NT2/D1 (cell line): ENCODE measurements at regions not wholly inside any gene's neighbourhood (a gene's known extent, or its start where the extent isn't known, plus 50 kb on each side); places are given as distances from the start of the nearest gene placed in this dataset.

ENCODE experiments used
- SUZ12 ChIP-seq: IDR thresholded peaks from 2 replicates; pipeline ENCODE4 v1.6.1; 2011; ENCODE audit not compliant: insufficient read length, insufficient read depth; ENCODE audit errors: extremely low read depth
- YY1 ChIP-seq: IDR thresholded peaks from 2 replicates; pipeline ENCODE4 v1.6.1; 2011; ENCODE audit not compliant: insufficient read length, insufficient read depth
- ZNF274 ChIP-seq: IDR thresholded peaks from 2 replicates; pipeline ENCODE4 v1.6.1; 2011; ENCODE audit warnings: mild to moderate bottlenecking, low read depth, low read length

- TF ChIP-seq YY1 (no peak), SUZ12 (no peak), ZNF274 (no peak)
These were observed 178.0 kb downstream of the CEMIP2 start for GRCh38 chr9:71590362-71590761.
